Prostate gland (tissue), 2 donors: ENCODE measurements at regions not wholly inside any gene's neighbourhood (a gene's known extent, or its start where the extent isn't known, plus 50 kb on each side); places are given as distances from the start of the nearest gene placed in this dataset.

ENCODE experiments used
- DNase-seq: peaks from one replicate; pipeline ENCODE4 v3.0.0-alpha.2; 2019; ENCODE audit warnings: low spot score
- H3K27ac ChIP-seq, 2 donors: fragments of 200-600 bp; sonication (generic); 2 replicates each; pipeline ENCODE4 v1.5.1; 2017 to 2019
- H3K27me3 ChIP-seq: fragments of 200-600 bp; sonication (generic); replicated peaks from 2 replicates; pipeline ENCODE4 v1.5.1; 2019; ENCODE audit not compliant: insufficient read depth
- H3K36me3 ChIP-seq, 2 donors: fragments of 200-600 bp; sonication (generic); 1 replicate in 1 of 2; 2 replicates in 1 of 2; pipeline versions ENCODE4 v1.5.1 to v1.8.1; 2017 to 2019
- H3K4me1 ChIP-seq: fragments of 200-600 bp; sonication (generic); replicated peaks from 2 replicates; pipeline ENCODE4 v1.5.1; 2019
- H3K4me3 ChIP-seq, 2 donors: fragments of 200-600 bp; sonication (generic); 2 replicates each; pipeline ENCODE4 v1.5.1; 2017 to 2019
- H3K9me3 ChIP-seq: fragments of 200-600 bp; sonication (generic); 2 replicates; pipeline ENCODE4 v1.5.1; 2017
- CTCF ChIP-seq, 4 experiments: fragments of 200-600 bp in 2 of 4; fragments of 450-650 bp in 2 of 4; sonication (generic) in 2 of 4; IDR thresholded peaks; 1 replicate in 3 of 4; 2 replicates in 1 of 4; pipeline ENCODE4 v1.5.1; 2016 to 2019; ENCODE audit warnings: antibody characterized with exemption in 4 of 4, mild to moderate bottlenecking in 2 of 4, moderate library complexity in 2 of 4
- POLR2A ChIP-seq: fragments of 450-650 bp; IDR thresholded peaks from one replicate; pipeline ENCODE4 v1.6.1; 2016; ENCODE audit warnings: antibody characterized with exemption, mild to moderate bottlenecking
- POLR2AphosphoS5 ChIP-seq: sonication (generic); formaldehyde crosslinking; IDR thresholded peaks from one replicate; pipeline ENCODE4 v1.6.1; 2017; ENCODE audit warnings: antibody characterized with exemption
- WGBS: methylation state at CpG from one replicate; pipeline ENCODE4 v1.1.5; 2018; 5-methylcytosine and 5-hydroxymethylcytosine counted together
- intact Hi-C: fragments of 100-400 bp; cut with DNase I; formaldehyde crosslinking; loops from one replicate; pipeline ENCODE4 v1.14.2; 2022

DNA sequence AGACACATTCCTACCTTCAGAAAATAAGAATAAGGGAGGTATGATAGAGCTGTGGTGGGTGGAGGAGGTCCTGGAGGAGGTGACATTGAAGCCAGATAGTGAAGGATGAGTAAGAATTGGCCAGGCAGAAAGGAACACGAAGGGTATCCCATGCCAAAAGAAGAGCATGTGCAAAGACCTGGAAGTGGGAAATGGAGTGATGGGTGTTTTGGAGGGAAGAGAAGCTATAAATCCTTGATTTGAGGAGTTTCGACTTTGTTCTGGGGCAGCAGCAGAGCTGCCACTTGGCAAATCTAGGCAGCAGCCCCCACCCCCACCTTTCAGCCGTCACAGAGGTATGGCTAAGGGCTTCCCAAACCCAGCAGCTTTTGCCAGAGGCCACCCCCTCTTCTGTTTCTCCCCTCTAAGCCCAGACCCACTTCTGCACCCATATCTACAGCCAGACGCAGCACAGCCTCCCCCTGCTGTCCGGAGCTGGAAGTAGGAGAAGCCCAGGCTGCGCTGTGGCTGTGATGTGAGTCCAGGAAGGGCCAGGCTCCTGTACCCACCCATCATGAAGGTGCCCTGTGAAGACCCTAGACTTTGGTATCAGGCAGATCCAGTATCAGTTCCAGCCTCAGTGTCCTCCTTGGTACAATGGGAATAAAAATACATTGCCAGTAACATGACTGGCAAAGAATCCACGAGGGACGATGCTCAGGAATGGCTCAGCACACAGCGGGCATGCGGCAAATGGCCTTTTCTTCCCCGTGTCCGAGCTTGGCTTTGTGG, 188.7 kb upstream of the LINGO1 start:
- intact Hi-C loops = loop anchor here (2.0 to 5.0 kb wide), 2 partner anchors 164 to 189 kb away; partner anchors contain the start of gene LINGO1
- Histone ChIP-seq H3K27ac (no peak overlapping the region), H3K36me3 (no peaks in the 10 kb centered on the region), H3K27me3 (peaks cover 13% of the 10 kb centered on the region), H3K4me3 (no peak overlapping the region), H3K4me1 (no peaks in the 10 kb centered on the region), H3K9me3 (no peaks in the 10 kb centered on the region)
- peak; percentile 47 for DNase-seq
- TF ChIP-seq CTCF (IDR thresholded peaks at IDR 0.05) (peak in 3 of 4 experiments; percentile 46 to 71 (median 58)), POLR2A (no peak)
- 36% methylated on average over 12 of the region's 12 CpGs for WGBS

GRCh38 chr15:77819851-77820728, 187.4 kb upstream of the LINGO1 start:
- no peak for DNase-seq
- Histone ChIP-seq H3K27me3 (peaks cover 19% of the 10 kb centered on the region), H3K9me3 (no peaks in the 10 kb centered on the region), H3K4me1 (no peaks in the 10 kb centered on the region), H3K27ac (no peak overlapping the region), H3K4me3 (peak overlapping the region; percentile 13 to 24), H3K36me3 (no peaks in the 10 kb centered on the region)
- intact Hi-C loops = loop anchor here (2.0 to 5.0 kb wide), 2 partner anchors 163 to 187 kb away; partner anchors contain the start of gene LINGO1
- 2% methylated on average over 61 of the region's 89 CpGs for WGBS
- TF ChIP-seq CTCF (IDR thresholded peaks at IDR 0.05) (peak in 1 of 4 experiments; percentile 9), POLR2AphosphoS5 (no peak)

GRCh38 chr15:77819048-77819850, 186.5 kb upstream of the LINGO1 start:
- no peaks in the 10 kb centered on the region for H3K9me3 ChIP-seq
- intact Hi-C loops = no loop called here
- peak overlapping the region; percentile 13 to 24 for H3K4me3 ChIP-seq
- H3K4me1 ChIP-seq = no peaks in the 10 kb centered on the region
- no peaks in the 10 kb centered on the region for H3K36me3 ChIP-seq
- peaks cover 19% of the 10 kb centered on the region for H3K27me3 ChIP-seq
- no peak for DNase-seq
- no peak overlapping the region for H3K27ac ChIP-seq
- no peak for TF ChIP-seq POLR2A
- TF ChIP-seq POLR2AphosphoS5 = no peak
- TF ChIP-seq CTCF (IDR thresholded peaks at IDR 0.05) = no peak
- WGBS = 0% methylated on average over 58 of the region's 120 CpGs

- H3K4me1 ChIP-seq = no peaks in the 10 kb centered on the region
- H3K27me3 ChIP-seq = peaks cover 19% of the 10 kb centered on the region
- no peak overlapping the region for H3K27ac ChIP-seq
- no peak for TF ChIP-seq POLR2A
- no peak for TF ChIP-seq POLR2AphosphoS5
- TF ChIP-seq CTCF (IDR thresholded peaks at IDR 0.05) = no peak
- peak overlapping the region; percentile 13 to 24 for H3K4me3 ChIP-seq
- no peaks in the 10 kb centered on the region for H3K9me3 ChIP-seq
- intact Hi-C loops = no loop called here
- DNase-seq = no peak
- no peaks in the 10 kb centered on the region for H3K36me3 ChIP-seq
- 11% methylated on average over 24 of the region's 50 CpGs for WGBS
Measured at GRCh38 chr15:77818484-77819047, 185.9 kb upstream of the LINGO1 start.
